Esophagus muscularis mucosa (tissue), 4 donors: ENCODE measurements at regions not wholly inside any gene's neighbourhood (a gene's known extent, or its start where the extent isn't known, plus 50 kb on each side); places are given as distances from the start of the nearest gene placed in this dataset.
A peak's percentile ranks its signal among the peaks of the same experiment; 100 is the strongest.

Source experiments
- DNase-seq: peaks from one replicate; pipeline ENCODE4 v3.0.0-alpha.2; 2017; ENCODE audit errors: extremely low spot score
- H3K27ac ChIP-seq, 4 donors: fragments of 200-600 bp; sonication (generic); replicated peaks in 1 of 4; 1 replicate in 3 of 4; 2 replicates in 1 of 4; pipeline ENCODE4 v1.5.1; 2016 to 2019; ENCODE audit warnings: mild to moderate bottlenecking in 1 of 4
- H3K27me3 ChIP-seq, 4 donors: fragments of 200-600 bp; sonication (generic); one replicate each; pipeline versions ENCODE4 v1.5.1 to v1.6.0; 2016 to 2019
- H3K36me3 ChIP-seq, 4 donors: fragments of 200-600 bp; sonication (generic); one replicate each; pipeline ENCODE4 v1.5.1; 2016 to 2019
- H3K4me1 ChIP-seq, 4 donors: fragments of 200-600 bp; sonication (generic); one replicate each; pipeline ENCODE4 v1.5.1; 2016 to 2019
- H3K4me3 ChIP-seq, 4 donors: fragments of 200-600 bp; sonication (generic); 1 replicate in 2 of 4; 2 replicates in 2 of 4; pipeline ENCODE4 v1.5.1; 2016 to 2019; ENCODE audit warnings: mild to moderate bottlenecking in 4 of 4, moderate library complexity in 1 of 4
- H3K9me3 ChIP-seq, 4 donors: fragments of 200-600 bp; sonication (generic); 1 replicate in 3 of 4; 2 replicates in 1 of 4; pipeline ENCODE4 v1.5.1; 2016 to 2019
- EP300 ChIP-seq: sonication (generic); formaldehyde crosslinking; IDR thresholded peaks from one replicate; pipeline ENCODE4 v1.6.1; 2017; ENCODE audit warnings: antibody characterized with exemption
- POLR2A ChIP-seq: fragments of 450-650 bp; IDR thresholded peaks from one replicate; pipeline ENCODE4 v1.6.1; 2017; ENCODE audit warnings: antibody characterized with exemption, moderate library complexity, mild to moderate bottlenecking, low read depth
- POLR2AphosphoS5 ChIP-seq, 2 donors: sonication (generic); formaldehyde crosslinking; IDR thresholded peaks; one replicate each; pipeline ENCODE4 v1.6.1; 2017; ENCODE audit warnings: antibody characterized with exemption in 2 of 2
- WGBS: methylation state at CpG from one replicate; pipeline ENCODE4 v1.1.5; 2018; 5-methylcytosine and 5-hydroxymethylcytosine counted together
- intact Hi-C: fragments of 100-400 bp; cut with DNase I; formaldehyde crosslinking; loops from one replicate; pipeline ENCODE4 v1.15.1; 2023
- TF ChIP-seq, protein P1 (sequence below), 3 experiments: fragments of 200-600 bp in 2 of 3; fragments of 450-650 bp in 1 of 3; sonication (generic) in 2 of 3; IDR thresholded peaks; one replicate each; pipeline ENCODE4 v1.5.1; 2017 to 2019; ENCODE audit warnings: antibody characterized with exemption in 3 of 3, mild to moderate bottlenecking in 2 of 3, moderate library complexity in 1 of 3

DNA sequence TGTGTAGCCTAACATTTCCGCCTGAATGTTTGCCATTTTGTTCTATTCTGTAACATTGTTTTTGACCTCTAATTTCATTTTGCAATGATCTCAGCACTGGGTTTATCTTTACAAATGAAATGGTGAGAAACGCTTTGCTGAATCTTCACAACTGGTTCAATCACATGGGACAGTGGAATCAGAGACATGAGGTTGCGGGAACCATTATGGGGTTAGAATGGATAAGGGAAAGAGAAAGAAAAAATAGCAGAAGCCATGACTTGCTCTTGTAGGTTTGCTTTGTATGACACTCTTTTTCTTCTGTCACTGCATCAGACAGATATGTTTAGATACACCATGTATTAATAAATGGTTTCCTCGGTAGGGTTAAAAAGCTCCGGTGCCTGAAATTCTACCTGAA is 114.3 kb upstream of the PELI1 start:
- intact Hi-C loops: no loop called here
- Histone ChIP-seq H3K27ac (no peak overlapping the region), H3K27me3 (no peaks in the 10 kb centered on the region), H3K4me3 (no peak overlapping the region), H3K9me3 (no peaks in the 10 kb centered on the region), H3K4me1 (peaks cover 8 to 23% (median 17%) of the 10 kb centered on the region in 4 donors), H3K36me3 (no peaks in the 10 kb centered on the region)
- WGBS: 93% methylated on average over 5 of the region's 5 CpGs
- TF ChIP-seq POLR2A (no peak), POLR2AphosphoS5 (IDR thresholded peaks at IDR 0.05) (no peak), EP300 (no peak)
- TF ChIP-seq, protein P1, sequence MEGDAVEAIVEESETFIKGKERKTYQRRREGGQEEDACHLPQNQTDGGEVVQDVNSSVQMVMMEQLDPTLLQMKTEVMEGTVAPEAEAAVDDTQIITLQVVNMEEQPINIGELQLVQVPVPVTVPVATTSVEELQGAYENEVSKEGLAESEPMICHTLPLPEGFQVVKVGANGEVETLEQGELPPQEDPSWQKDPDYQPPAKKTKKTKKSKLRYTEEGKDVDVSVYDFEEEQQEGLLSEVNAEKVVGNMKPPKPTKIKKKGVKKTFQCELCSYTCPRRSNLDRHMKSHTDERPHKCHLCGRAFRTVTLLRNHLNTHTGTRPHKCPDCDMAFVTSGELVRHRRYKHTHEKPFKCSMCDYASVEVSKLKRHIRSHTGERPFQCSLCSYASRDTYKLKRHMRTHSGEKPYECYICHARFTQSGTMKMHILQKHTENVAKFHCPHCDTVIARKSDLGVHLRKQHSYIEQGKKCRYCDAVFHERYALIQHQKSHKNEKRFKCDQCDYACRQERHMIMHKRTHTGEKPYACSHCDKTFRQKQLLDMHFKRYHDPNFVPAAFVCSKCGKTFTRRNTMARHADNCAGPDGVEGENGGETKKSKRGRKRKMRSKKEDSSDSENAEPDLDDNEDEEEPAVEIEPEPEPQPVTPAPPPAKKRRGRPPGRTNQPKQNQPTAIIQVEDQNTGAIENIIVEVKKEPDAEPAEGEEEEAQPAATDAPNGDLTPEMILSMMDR (IDR thresholded peaks at IDR 0.05): no peak
- DNase-seq: no peak

DNA sequence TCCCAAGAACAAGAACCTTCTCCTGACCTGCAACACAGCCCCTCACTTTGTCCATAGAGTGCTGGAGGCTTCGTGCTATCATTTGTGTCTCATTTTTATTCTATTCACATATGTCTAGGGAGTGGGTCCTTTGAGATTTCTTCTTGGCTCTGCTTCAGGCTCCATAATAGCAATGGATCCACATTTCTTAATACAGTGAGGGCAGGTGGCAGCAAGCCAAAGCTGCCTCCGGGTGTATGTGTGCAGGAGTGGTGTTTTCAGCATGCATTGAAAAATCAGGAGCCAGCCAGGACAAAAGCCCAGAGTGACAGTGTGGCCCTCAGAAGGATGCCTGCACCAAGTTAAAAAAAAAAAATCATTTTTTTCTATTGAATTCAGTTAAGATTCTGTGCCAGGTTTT is 115.1 kb upstream of the PELI1 start:
- H3K27ac ChIP-seq: no peak overlapping the region
- no peak for DNase-seq
- peaks cover 8 to 25% (median 17%) of the 10 kb centered on the region in 4 donors for H3K4me1 ChIP-seq
- intact Hi-C loops: no loop called here
- no peak for TF ChIP-seq EP300
- TF ChIP-seq, protein P1 (IDR thresholded peaks at IDR 0.05): no peak
- TF ChIP-seq POLR2A: no peak
- TF ChIP-seq POLR2AphosphoS5 (IDR thresholded peaks at IDR 0.05): no peak
- no peaks in the 10 kb centered on the region for H3K27me3 ChIP-seq
- H3K9me3 ChIP-seq: no peaks in the 10 kb centered on the region
- 38% methylated on average over 2 of the region's 2 CpGs for WGBS
- no peak overlapping the region for H3K4me3 ChIP-seq
- H3K36me3 ChIP-seq: no peaks in the 10 kb centered on the region

DNA sequence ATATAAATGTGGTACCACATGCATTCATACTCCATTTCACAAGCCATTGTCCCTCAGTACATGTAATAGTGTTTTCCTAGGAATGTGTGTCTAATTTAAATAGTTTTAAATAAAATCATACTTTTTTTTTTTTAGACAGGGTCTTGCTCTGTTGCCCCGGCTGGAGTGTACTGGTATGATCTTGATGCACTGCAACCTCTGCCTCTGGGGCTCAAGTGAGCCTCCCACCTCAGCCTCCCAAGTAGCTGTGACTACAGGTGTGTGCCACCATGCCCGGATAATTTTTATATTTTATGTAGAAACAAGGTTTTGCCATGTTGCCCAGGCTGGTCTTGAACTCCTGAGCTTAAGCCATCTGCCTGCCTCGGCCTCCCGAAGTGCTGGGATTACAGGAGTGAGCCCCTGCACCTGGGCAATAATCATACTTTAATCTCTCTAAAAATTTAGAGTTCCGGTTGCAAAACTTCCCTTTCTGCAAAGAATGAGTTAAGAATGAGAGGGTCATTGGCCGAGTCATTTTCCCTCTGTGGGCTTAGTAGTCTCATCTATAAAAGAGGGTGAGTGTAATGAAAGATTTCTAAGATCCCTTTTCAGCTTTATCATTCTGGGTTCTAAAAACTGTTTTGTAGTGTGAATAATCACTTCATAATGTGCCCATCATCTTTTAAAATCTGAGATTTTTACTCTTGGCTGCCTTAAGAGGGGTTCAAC is 116.0 kb upstream of the PELI1 start:
- Histone ChIP-seq H3K27me3 (no peaks in the 10 kb centered on the region), H3K9me3 (no peaks in the 10 kb centered on the region), H3K4me1 (peaks cover 8 to 25% (median 17%) of the 10 kb centered on the region in 4 donors), H3K36me3 (no peaks in the 10 kb centered on the region), H3K4me3 (no peak overlapping the region), H3K27ac (peak overlapping the region; percentile 24 to 54 (median 51))
- 95% methylated on average over 6 of the region's 6 CpGs for WGBS
- no peak for DNase-seq
- TF ChIP-seq EP300 (no peak), POLR2AphosphoS5 (IDR thresholded peaks at IDR 0.05) (no peak), POLR2A (no peak)
- TF ChIP-seq, protein P1 (IDR thresholded peaks at IDR 0.05): no peak
- intact Hi-C loops: no loop called here

DNA sequence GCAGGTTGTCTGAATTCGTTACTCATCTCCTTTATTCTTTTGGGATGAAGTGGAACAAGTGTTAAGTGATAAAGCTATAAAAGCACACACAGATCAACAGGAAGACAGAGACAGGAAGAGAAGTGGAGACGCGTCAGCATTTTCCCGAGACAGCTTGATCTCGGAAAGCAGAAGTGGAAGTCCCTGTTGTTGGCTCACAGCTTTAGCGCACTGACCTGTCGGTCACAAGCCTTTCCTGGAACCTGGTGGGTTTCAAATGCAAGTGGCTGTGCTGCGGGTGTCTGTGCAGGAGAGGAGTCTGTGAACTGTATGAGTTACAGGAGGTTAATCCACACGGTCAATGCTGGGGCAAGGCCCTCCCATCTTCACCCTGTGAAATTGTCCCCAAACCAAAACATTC is 116.6 kb upstream of the PELI1 start:
- H3K27ac ChIP-seq: peak overlapping the region; percentile 49 to 54 (median 51)
- intact Hi-C loops: no loop called here
- 66% methylated on average over 9 of the region's 9 CpGs for WGBS
- peaks cover 8 to 25% (median 17%) of the 10 kb centered on the region in 4 donors for H3K4me1 ChIP-seq
- no peaks in the 10 kb centered on the region for H3K27me3 ChIP-seq
- TF ChIP-seq POLR2AphosphoS5 (IDR thresholded peaks at IDR 0.05): peak; percentile 55 to 69
- TF ChIP-seq EP300: no peak
- H3K36me3 ChIP-seq: no peaks in the 10 kb centered on the region
- no peaks in the 10 kb centered on the region for H3K9me3 ChIP-seq
- no peak overlapping the region for H3K4me3 ChIP-seq
- no peak for DNase-seq

DNA sequence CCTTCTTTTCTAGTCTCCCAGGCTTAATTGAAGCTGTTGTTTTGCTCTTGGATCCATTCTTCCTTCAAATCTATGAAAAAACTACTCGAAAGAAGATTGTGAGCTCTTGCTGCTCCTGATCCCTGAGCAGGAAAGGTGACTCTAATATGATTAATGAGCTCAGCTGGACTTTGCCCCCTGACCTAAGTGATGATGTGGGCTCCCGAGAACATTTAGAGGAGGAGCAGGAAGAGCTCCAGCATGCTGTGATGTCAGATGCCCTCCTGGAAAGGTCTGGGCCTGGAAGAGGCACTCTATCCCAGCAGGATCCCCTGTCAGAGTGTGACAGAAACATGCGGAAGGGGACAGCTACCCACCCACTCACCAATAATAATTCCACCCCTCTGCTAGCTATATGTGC is 117.9 kb upstream of the PELI1 start:
- H3K27ac ChIP-seq: peak overlapping the region in 1 of 4 donors; percentile 53
- no peaks in the 10 kb centered on the region for H3K9me3 ChIP-seq
- no peak overlapping the region for H3K4me3 ChIP-seq
- H3K36me3 ChIP-seq: no peaks in the 10 kb centered on the region
- H3K27me3 ChIP-seq: no peaks in the 10 kb centered on the region
- WGBS: 70% methylated on average over 3 of the region's 3 CpGs
- DNase-seq: no peak
- TF ChIP-seq POLR2A (no peak), EP300 (no peak), POLR2AphosphoS5 (IDR thresholded peaks at IDR 0.05) (peak in 1 of 2 donors; percentile 27)
- TF ChIP-seq, protein P1 (IDR thresholded peaks at IDR 0.05): no peak
- peaks cover 8 to 25% (median 18%) of the 10 kb centered on the region in 4 donors for H3K4me1 ChIP-seq
- intact Hi-C loops: no loop called here
